ENCODE measurements at regions not wholly inside any gene's neighbourhood (a gene's known extent, or its start where the extent isn't known, plus 50 kb on each side); places are given as distances from the start of the nearest gene placed in this dataset.

DNA sequence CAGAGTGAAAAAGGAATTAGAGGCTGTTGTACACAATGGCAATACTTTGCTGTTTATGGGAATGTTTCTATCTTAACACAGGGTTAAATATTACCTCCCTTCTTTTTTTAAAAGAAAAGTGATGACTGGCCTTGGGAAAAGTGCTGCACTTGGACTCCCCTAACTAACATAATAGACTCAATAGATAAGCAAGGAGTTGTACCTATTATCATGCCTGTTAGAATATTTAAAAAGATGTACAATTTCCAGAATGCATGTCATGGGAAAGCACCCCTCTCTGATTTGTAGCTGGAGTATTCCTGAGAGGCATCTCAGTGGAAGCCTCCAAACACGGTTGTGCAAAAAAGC is 79.3 kb upstream of the GPC6 start:
- Histone ChIP-seq H3K9ac (replicated peaks; ENCODE audit: extremely low read depth, insufficient read depth, low read length) (no peak overlapping the region), H3K27ac (ENCODE audit: insufficient read depth, low read depth, low read length) (no peak overlapping the region), H2AFZ (ENCODE audit: low read depth, low read length) (no peak overlapping the region), H3K4me1 (ENCODE audit: control insufficient read depth, extremely low read depth, insufficient read depth, low read length) (no peaks in the 10 kb centered on the region), H3K9me3 (replicated peaks; ENCODE audit: control insufficient read depth, insufficient read depth, low read length) (peaks cover 1% of the 10 kb centered on the region), H3K9me1 (replicated peaks; ENCODE audit: control insufficient read depth, extremely low read depth, insufficient read depth, low read length) (no peaks in the 10 kb centered on the region), H4K20me1 (replicated peaks; ENCODE audit: control insufficient read depth, extremely low read depth, insufficient read depth, low read length) (no peaks in the 10 kb centered on the region), H3K27me3 (ENCODE audit: control insufficient read depth in 2 of 2, insufficient read depth in 2 of 2, low read length in 2 of 2) (no peaks in the 10 kb centered on the region), H3K36me3 (ENCODE audit: control insufficient read depth in 2 of 2, extremely low read depth in 1 of 2, insufficient read depth in 2 of 2, low read length in 2 of 2) (no peaks in the 10 kb centered on the region), H3K4me2 (ENCODE audit: insufficient read depth, low read length) (no peak overlapping the region), H3K79me2 (ENCODE audit: control insufficient read depth, insufficient read depth, low read length) (no peaks in the 10 kb centered on the region), H3K4me3 (replicated peaks in 1 of 3; ENCODE audit: insufficient read depth in 1 of 3, low read depth in 1 of 3, low read length in 3 of 3) (no peak overlapping the region)
- ChIA-PET POLR2A (no interaction called here), CTCF (no interaction called here)
- TF ChIP-seq, protein P1, sequence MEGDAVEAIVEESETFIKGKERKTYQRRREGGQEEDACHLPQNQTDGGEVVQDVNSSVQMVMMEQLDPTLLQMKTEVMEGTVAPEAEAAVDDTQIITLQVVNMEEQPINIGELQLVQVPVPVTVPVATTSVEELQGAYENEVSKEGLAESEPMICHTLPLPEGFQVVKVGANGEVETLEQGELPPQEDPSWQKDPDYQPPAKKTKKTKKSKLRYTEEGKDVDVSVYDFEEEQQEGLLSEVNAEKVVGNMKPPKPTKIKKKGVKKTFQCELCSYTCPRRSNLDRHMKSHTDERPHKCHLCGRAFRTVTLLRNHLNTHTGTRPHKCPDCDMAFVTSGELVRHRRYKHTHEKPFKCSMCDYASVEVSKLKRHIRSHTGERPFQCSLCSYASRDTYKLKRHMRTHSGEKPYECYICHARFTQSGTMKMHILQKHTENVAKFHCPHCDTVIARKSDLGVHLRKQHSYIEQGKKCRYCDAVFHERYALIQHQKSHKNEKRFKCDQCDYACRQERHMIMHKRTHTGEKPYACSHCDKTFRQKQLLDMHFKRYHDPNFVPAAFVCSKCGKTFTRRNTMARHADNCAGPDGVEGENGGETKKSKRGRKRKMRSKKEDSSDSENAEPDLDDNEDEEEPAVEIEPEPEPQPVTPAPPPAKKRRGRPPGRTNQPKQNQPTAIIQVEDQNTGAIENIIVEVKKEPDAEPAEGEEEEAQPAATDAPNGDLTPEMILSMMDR (IDR thresholded peaks at IDR 0.05; ENCODE audit: extremely low read depth in 1 of 2, insufficient read depth in 1 of 2, low read depth in 1 of 2, low read length in 2 of 2), result no peak
- TF ChIP-seq POLR2AphosphoS5 (IDR thresholded peaks at IDR 0.05; ENCODE audit: insufficient read depth, low read depth, low read length) (no peak), POLR2A (IDR thresholded peaks at IDR 0.05; ENCODE audit: low read depth, low read length) (no peak), JUN (IDR thresholded peaks at IDR 0.05; ENCODE audit: borderline replicate concordance, insufficient read depth, insufficient read length, low read depth) (no peak), EZH2 (IDR thresholded peaks at IDR 0.05; ENCODE audit: borderline replicate concordance, low read depth, low read length, severe bottlenecking) (no peak), MYC (IDR thresholded peaks at IDR 0.05; ENCODE audit: low read depth, low read length) (no peak), GATA2 (IDR thresholded peaks at IDR 0.05; ENCODE audit: insufficient read depth, insufficient read length, low read depth, low read length) (no peak), MAX (IDR thresholded peaks at IDR 0.05; ENCODE audit: insufficient read depth, insufficient read length) (no peak), FOS (IDR thresholded peaks at IDR 0.05; ENCODE audit: borderline replicate concordance, insufficient read depth, low read length) (no peak)
- no peak for DNase-seq (ENCODE audit: low read depth, low spot score)
- dilution Hi-C loops (cut with MboI; ENCODE audit: extremely low pct_ligation_motif_present, low sequenced_read_pairs), result no loop called here
- no peak for FAIRE-seq
- intact Hi-C loops (cut with micrococcal nuclease), result no loop called here
- BruUV-seq (replicated peaks), result no TSS peak

Measured in endothelial cell of umbilical vein (primary cell).